Kidney (tissue), 13 donors: ENCODE measurements at regions not wholly inside any gene's neighbourhood (a gene's known extent, or its start where the extent isn't known, plus 50 kb on each side); places are given as distances from the start of the nearest gene placed in this dataset.

Experiments
- DNase-seq, 5 donors: peaks; one replicate each; pipeline ENCODE4 v3.0.0-alpha.2; 2013 to 2020
- FAIRE-seq: peaks from 2 replicates; lab custom pipeline; 2012; peaks lifted over from hg19 to GRCh38; lab: Jason Lieb, UNC
- H3K27ac ChIP-seq, 2 donors: one replicate each; pipeline ENCODE4 v1.7.0; 2013; ENCODE audit warnings: low read depth in 2 of 2, low read length in 2 of 2, inconsistent platforms in 1 of 2
- H3K27me3 ChIP-seq: one replicate; pipeline ENCODE4 v1.7.1; 2013; ENCODE audit warnings: low read length, inconsistent platforms; ENCODE audit not compliant: control insufficient read depth, insufficient read depth
- H3K36me3 ChIP-seq, 3 donors: one replicate each; pipeline versions ENCODE4 v1.7.0 to v1.7.1; 2013; ENCODE audit warnings: low read length in 3 of 3, control low read depth in 1 of 3, inconsistent platforms in 1 of 3; ENCODE audit not compliant: insufficient read depth in 3 of 3, control insufficient read depth in 2 of 3
- H3K4me1 ChIP-seq, 3 donors: one replicate each; pipeline versions ENCODE4 v1.7.0 to v1.7.1; 2013; ENCODE audit warnings: low read length in 3 of 3, inconsistent platforms in 1 of 3, low read depth in 1 of 3; ENCODE audit not compliant: control insufficient read depth in 2 of 3, insufficient read depth in 2 of 3
- H3K4me3 ChIP-seq, 3 donors: one replicate each; pipeline versions ENCODE4 v1.7.0 to v1.8.1; 2013; ENCODE audit warnings: low read length in 3 of 3, control low read depth in 1 of 3, inconsistent platforms in 1 of 3
- H3K9ac ChIP-seq, 3 donors: one replicate each; pipeline versions ENCODE4 v1.7.0 to v1.7.1; 2013; ENCODE audit warnings: low read length in 3 of 3, control low read depth in 1 of 3, inconsistent platforms in 1 of 3
- H3K9me3 ChIP-seq, 3 donors: one replicate each; pipeline versions ENCODE4 v1.7.0 to v1.7.1; 2013; ENCODE audit warnings: low read length in 3 of 3, control low read depth in 1 of 3, inconsistent platforms in 1 of 3; ENCODE audit not compliant: control insufficient read depth in 2 of 3, insufficient read depth in 1 of 3
- CTCF ChIP-seq: IDR thresholded peaks from 3 replicates; pipeline ENCODE4 v1.5.1; 2012; ENCODE audit warnings: mild to moderate bottlenecking, moderate library complexity, borderline replicate concordance; ENCODE audit not compliant: insufficient read depth; ENCODE audit errors: extremely low read depth
- intact Hi-C: fragments of 100-400 bp; cut with DNase I; formaldehyde crosslinking; loops from one replicate; pipeline ENCODE4 v1.11.1; 2022
- donor health status: control.
- donor health status: control.
- donor health status: control.
- donor health status: control.
- donor health status: control.
- donor health status: DM: yes; HTN: yes; CAD: no.
- donor health status: Normal renal cell carcinoma (clear cell type).

- DNase-seq (peak in 1 of 5 donors; percentile 9), FAIRE-seq (no peak)
- H3K4me1 ChIP-seq, result no peaks in the 10 kb centered on the region
- H3K4me3 ChIP-seq, result no peak overlapping the region
- H3K27ac ChIP-seq, result no peak overlapping the region
- TF ChIP-seq CTCF, result no peak
- intact Hi-C loops, result no loop called here
- no peak overlapping the region for H3K9ac ChIP-seq
- H3K27me3 ChIP-seq, result no peaks in the 10 kb centered on the region
- H3K9me3 ChIP-seq, result no peaks in the 10 kb centered on the region
- no peaks in the 10 kb centered on the region for H3K36me3 ChIP-seq
These were observed 175.8 kb upstream of the PRKCQ start for GRCh38 chr10:6755781-6756460.

- Histone ChIP-seq H3K4me1 (no peaks in the 10 kb centered on the region), H3K4me3 (no peak overlapping the region), H3K9me3 (no peaks in the 10 kb centered on the region), H3K9ac (no peak overlapping the region), H3K36me3 (no peaks in the 10 kb centered on the region), H3K27ac (no peak overlapping the region), H3K27me3 (no peaks in the 10 kb centered on the region)
- intact Hi-C loops, result no loop called here
- FAIRE-seq (no peak), DNase-seq (peak in 3 of 5 donors; percentile 21 to 42 (median 24))
- no peak for TF ChIP-seq CTCF
These were observed 173.6 kb upstream of the PRKCQ start for GRCh38 chr10:6753644-6754043.

DNA sequence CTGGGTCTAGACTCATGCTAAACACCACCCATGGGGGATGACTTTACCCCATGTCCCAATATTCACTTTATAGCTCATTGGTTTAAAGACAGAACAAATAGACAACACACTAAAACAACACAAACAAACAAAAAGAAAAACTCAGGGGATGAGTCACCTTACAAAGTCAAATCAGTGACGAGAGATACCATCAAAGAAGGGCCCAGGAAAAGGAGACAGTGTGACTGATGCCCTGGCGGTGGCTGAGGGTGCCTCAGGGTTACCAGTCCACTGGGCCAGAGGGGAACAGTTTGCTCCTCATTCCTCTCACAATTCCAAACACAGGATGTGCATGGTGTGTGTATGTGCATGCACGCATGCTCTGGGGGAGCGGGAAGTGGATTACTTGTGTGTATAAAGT lies 171.3 kb upstream of the PRKCQ start:
- FAIRE-seq (no peak), DNase-seq (no peak)
- no peak overlapping the region for H3K4me3 ChIP-seq
- no peaks in the 10 kb centered on the region for H3K27me3 ChIP-seq
- H3K4me1 ChIP-seq, result no peaks in the 10 kb centered on the region
- H3K36me3 ChIP-seq, result no peaks in the 10 kb centered on the region
- no peaks in the 10 kb centered on the region for H3K9me3 ChIP-seq
- H3K27ac ChIP-seq, result no peak overlapping the region
- intact Hi-C loops, result no loop called here
- no peak for TF ChIP-seq CTCF
- H3K9ac ChIP-seq, result no peak overlapping the region
